Caco-2 (cell line): ENCODE measurements at regions not wholly inside any gene's neighbourhood (a gene's known extent, or its start where the extent isn't known, plus 50 kb on each side); places are given as distances from the start of the nearest gene placed in this dataset.

ENCODE experiments used
- BruUV-seq: library from RNA; stranded (reverse); fragments of 400-500 nt; replicated peaks from 2 replicates; lab custom pipeline; 2021; lab: Mats Ljungman, UMichigan
- CTCF ChIA-PET: fragments of 300-600 bp; sonication (Branson Sonifier 250); formaldehyde crosslinking; loops from one replicate; lab custom pipeline; 2022; ENCODE audit warnings: antibody characterized with exemption; lab: Charles Lee
- POLR2A ChIA-PET: fragments of 300-600 bp; sonication (Branson Sonifier 250); formaldehyde crosslinking; loops from one replicate; lab custom pipeline; 2022; ENCODE audit warnings: antibody characterized with exemption; lab: Charles Lee
- DNase-seq, 2 experiments: peaks; one replicate each; pipeline versions ENCODE4 v3.0.0 to v3.0.0-alpha.2; 2020 to 2022
- H3K27me3 ChIP-seq: replicated peaks from 2 replicates; pipeline ENCODE4 v1.6.0; 2011; ENCODE audit warnings: low read length; ENCODE audit not compliant: control insufficient read depth, insufficient read depth
- H3K36me3 ChIP-seq: 2 replicates; pipeline ENCODE4 v1.5.1; 2011; ENCODE audit warnings: low read length; ENCODE audit not compliant: control insufficient read depth, insufficient read depth
- H3K4me1 ChIP-seq: fragments of 250-450 bp; sonication (Bioruptor Pico); 2 replicates; pipeline ENCODE4 v1.5.1; 2020; ENCODE audit warnings: mild to moderate bottlenecking
- H3K4me3 ChIP-seq: 2 replicates; pipeline ENCODE4 v1.5.1; 2011; ENCODE audit warnings: low read depth, mild to moderate bottlenecking, control low read depth, low read length
- H3K9me3 ChIP-seq: fragments of 250-450 bp; sonication (Bioruptor Pico); 2 replicates; pipeline ENCODE4 v1.5.1; 2020; ENCODE audit warnings: mild to moderate bottlenecking, moderate library complexity
- H3K27ac Mint-ChIP-seq: one replicate; pipeline ENCODE4 v1.8.0; 2022; ENCODE audit warnings: mixed read lengths; ENCODE audit not compliant: unreplicated experiment
- H3K27me3 Mint-ChIP-seq: one replicate; pipeline ENCODE4 v1.8.0; 2022; ENCODE audit warnings: mixed read lengths; ENCODE audit not compliant: insufficient read depth, unreplicated experiment
- H3K36me3 Mint-ChIP-seq: one replicate; pipeline ENCODE4 v1.8.0; 2022; ENCODE audit warnings: mild to moderate bottlenecking, mixed read lengths; ENCODE audit not compliant: insufficient read depth, unreplicated experiment
- H3K4me1 Mint-ChIP-seq: one replicate; pipeline ENCODE4 v1.8.0; 2022; ENCODE audit warnings: low read depth, mixed read lengths; ENCODE audit not compliant: unreplicated experiment
- H3K4me3 Mint-ChIP-seq: one replicate; pipeline ENCODE4 v1.8.0; 2022; ENCODE audit warnings: mild to moderate bottlenecking, moderate library complexity, mixed read lengths; ENCODE audit not compliant: unreplicated experiment
- H3K9me3 Mint-ChIP-seq: one replicate; pipeline ENCODE4 v1.8.0; 2022; ENCODE audit warnings: mixed read lengths; ENCODE audit not compliant: unreplicated experiment
- CTCF ChIP-seq, 2 experiments: fragments of 200-600 bp in 1 of 2; IDR thresholded peaks; 1 replicate in 1 of 2; 2 replicates in 1 of 2; pipeline versions ENCODE4 v1.5.1 to v1.8.0; 2011 to 2022; ENCODE audit warnings: antibody characterized with exemption in 1 of 2, control low read depth in 1 of 2, inconsistent platforms in 1 of 2, low read depth in 1 of 2, low read length in 1 of 2, mild to moderate bottlenecking in 1 of 2, moderate library complexity in 1 of 2; ENCODE audit not compliant: insufficient read depth in 1 of 2, severe bottlenecking in 1 of 2, unreplicated experiment in 1 of 2
- intact Hi-C: fragments of 100-400 bp; cut with micrococcal nuclease; formaldehyde crosslinking; loops from one replicate; pipeline ENCODE4 v1.10.0; 2022; ENCODE audit not compliant: unreplicated experiment

GRCh38 chr4:23058165-23058776 is 365.5 kb downstream of the GBA3 start:
- intact Hi-C loops = no loop called here
- H3K27me3 Mint-ChIP-seq = no peaks in the 10 kb centered on the region
- H3K9me3 ChIP-seq = no peaks in the 10 kb centered on the region
- H3K36me3 Mint-ChIP-seq = peaks cover 5% of the 10 kb centered on the region
- H3K4me1 Mint-ChIP-seq = peaks cover 19% of the 10 kb centered on the region
- CTCF ChIA-PET = no interaction called here
- no peak overlapping the region for H3K4me3 Mint-ChIP-seq
- POLR2A ChIA-PET = no interaction called here
- H3K9me3 Mint-ChIP-seq = no peaks in the 10 kb centered on the region
- no peak for TF ChIP-seq CTCF (IDR thresholded peaks at IDR 0.05; ENCODE audit: insufficient read depth in 1 of 2, low read depth in 1 of 2, low read length in 1 of 2, severe bottlenecking in 1 of 2, unreplicated experiment in 1 of 2)
- H3K4me1 ChIP-seq = peaks cover 10% of the 10 kb centered on the region; the same call in 1 of the 2 replicates
- H3K27me3 ChIP-seq = no peaks in the 10 kb centered on the region
- no peak for DNase-seq
- no peak overlapping the region for H3K27ac Mint-ChIP-seq
- H3K36me3 ChIP-seq = no peaks in the 10 kb centered on the region
- BruUV-seq = no TSS peak
- no peak overlapping the region for H3K4me3 ChIP-seq

GRCh38 chr4:23041501-23041900 is 348.8 kb downstream of the GBA3 start:
- no peaks in the 10 kb centered on the region for H3K9me3 Mint-ChIP-seq
- CTCF ChIA-PET = no interaction called here

DNA sequence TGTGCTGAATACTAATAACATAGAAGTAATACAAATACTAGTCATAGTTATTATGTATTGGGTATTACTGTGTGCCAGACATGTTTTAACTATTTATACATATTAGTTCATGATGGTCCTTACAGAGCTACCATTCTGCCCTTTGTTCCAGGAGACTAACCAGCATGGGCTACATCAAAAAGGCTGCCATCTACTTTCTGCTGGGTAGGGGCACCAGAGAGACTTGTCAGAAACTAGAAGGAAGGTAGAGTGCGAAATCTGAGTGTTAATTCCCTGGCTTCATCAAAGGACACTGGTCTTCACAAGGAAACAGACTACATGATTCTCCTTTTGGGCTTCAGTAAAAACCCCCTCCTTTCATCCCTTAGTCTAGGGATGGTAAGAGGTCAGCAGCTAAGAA is 347.8 kb downstream of the GBA3 start:
- H3K4me1 ChIP-seq = no peaks in the 10 kb centered on the region
- Mint-ChIP-seq H3K4me3 (no peak overlapping the region), H3K9me3 (no peaks in the 10 kb centered on the region), H3K27ac (no peak overlapping the region), H3K36me3 (no peaks in the 10 kb centered on the region), H3K4me1 (no peaks in the 10 kb centered on the region), H3K27me3 (no peaks in the 10 kb centered on the region)
- TF ChIP-seq CTCF (IDR thresholded peaks at IDR 0.05; ENCODE audit: insufficient read depth in 1 of 2, low read depth in 1 of 2, low read length in 1 of 2, severe bottlenecking in 1 of 2, unreplicated experiment in 1 of 2) = no peak
- no peak for DNase-seq
- no peaks in the 10 kb centered on the region for H3K9me3 ChIP-seq
- no peaks in the 10 kb centered on the region for H3K36me3 ChIP-seq
- H3K27me3 ChIP-seq = no peaks in the 10 kb centered on the region
- ChIA-PET POLR2A (no interaction called here), CTCF (no interaction called here)
- BruUV-seq = no TSS peak
- no peak overlapping the region for H3K4me3 ChIP-seq
- intact Hi-C loops = no loop called here

More at GRCh38 chr4:23041501-23041900, 348.8 kb downstream of the GBA3 start:
- no TSS peak for BruUV-seq
- POLR2A ChIA-PET = no interaction called here
- no peaks in the 10 kb centered on the region for H3K4me1 ChIP-seq
- no peaks in the 10 kb centered on the region for H3K36me3 Mint-ChIP-seq
- TF ChIP-seq CTCF (IDR thresholded peaks at IDR 0.05; ENCODE audit: insufficient read depth in 1 of 2, low read depth in 1 of 2, low read length in 1 of 2, severe bottlenecking in 1 of 2, unreplicated experiment in 1 of 2) = no peak
- no peaks in the 10 kb centered on the region for H3K27me3 Mint-ChIP-seq
- intact Hi-C loops = no loop called here
- H3K9me3 ChIP-seq = no peaks in the 10 kb centered on the region
- H3K27ac Mint-ChIP-seq = no peak overlapping the region
- DNase-seq = no peak
- no peak overlapping the region for H3K4me3 ChIP-seq
- no peaks in the 10 kb centered on the region for H3K27me3 ChIP-seq
- no peaks in the 10 kb centered on the region for H3K36me3 ChIP-seq
- H3K4me1 Mint-ChIP-seq = no peaks in the 10 kb centered on the region
- no peak overlapping the region for H3K4me3 Mint-ChIP-seq
